Sigmoid colon (tissue), 4 donors: ENCODE measurements at regions not wholly inside any gene's neighbourhood (a gene's known extent, or its start where the extent isn't known, plus 50 kb on each side); places are given as distances from the start of the nearest gene placed in this dataset.

ENCODE experiments used
- EP300 ChIP-seq, 4 donors: sonication (generic); formaldehyde crosslinking; IDR thresholded peaks; one replicate each; pipeline ENCODE4 v1.6.1; 2017; ENCODE audit warnings: antibody characterized with exemption in 4 of 4
- POLR2A ChIP-seq, 2 donors: fragments of 450-650 bp; IDR thresholded peaks; one replicate each; pipeline ENCODE4 v1.6.1; 2016; ENCODE audit warnings: antibody characterized with exemption in 2 of 2, mild to moderate bottlenecking in 2 of 2, moderate library complexity in 2 of 2
- POLR2AphosphoS5 ChIP-seq, 4 donors: sonication (generic); formaldehyde crosslinking; IDR thresholded peaks; one replicate each; pipeline ENCODE4 v1.6.1; 2017; ENCODE audit warnings: antibody characterized with exemption in 4 of 4
- TF ChIP-seq, protein P1 (sequence below), 4 experiments: fragments of 450-650 bp in 3 of 4; fragments of 200-600 bp in 1 of 4; IDR thresholded peaks; one replicate each; pipeline ENCODE4 v1.5.1; 2016 to 2019; ENCODE audit warnings: antibody characterized with exemption in 4 of 4, mild to moderate bottlenecking in 3 of 4, moderate library complexity in 2 of 4

DNA sequence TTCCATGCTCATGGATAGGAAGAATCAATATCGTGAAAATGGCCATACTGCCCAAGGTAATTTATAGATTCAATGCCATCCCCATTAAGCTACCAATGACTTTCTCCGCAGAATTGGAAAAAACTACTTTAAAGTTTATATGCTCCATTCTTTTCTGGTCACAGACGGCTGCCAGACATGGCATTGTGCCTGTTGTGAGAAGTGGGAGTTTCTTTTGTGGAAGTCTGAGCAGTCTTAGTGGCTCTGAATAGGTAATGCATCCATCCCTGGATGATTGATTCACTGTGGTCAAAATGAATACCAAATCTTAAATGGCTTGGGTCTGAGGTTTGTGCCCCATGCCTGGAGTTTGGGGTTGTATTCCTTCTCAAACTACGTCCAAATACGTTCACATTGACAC, 274.5 kb upstream of the AZI2 start:
- TF ChIP-seq, protein P1, sequence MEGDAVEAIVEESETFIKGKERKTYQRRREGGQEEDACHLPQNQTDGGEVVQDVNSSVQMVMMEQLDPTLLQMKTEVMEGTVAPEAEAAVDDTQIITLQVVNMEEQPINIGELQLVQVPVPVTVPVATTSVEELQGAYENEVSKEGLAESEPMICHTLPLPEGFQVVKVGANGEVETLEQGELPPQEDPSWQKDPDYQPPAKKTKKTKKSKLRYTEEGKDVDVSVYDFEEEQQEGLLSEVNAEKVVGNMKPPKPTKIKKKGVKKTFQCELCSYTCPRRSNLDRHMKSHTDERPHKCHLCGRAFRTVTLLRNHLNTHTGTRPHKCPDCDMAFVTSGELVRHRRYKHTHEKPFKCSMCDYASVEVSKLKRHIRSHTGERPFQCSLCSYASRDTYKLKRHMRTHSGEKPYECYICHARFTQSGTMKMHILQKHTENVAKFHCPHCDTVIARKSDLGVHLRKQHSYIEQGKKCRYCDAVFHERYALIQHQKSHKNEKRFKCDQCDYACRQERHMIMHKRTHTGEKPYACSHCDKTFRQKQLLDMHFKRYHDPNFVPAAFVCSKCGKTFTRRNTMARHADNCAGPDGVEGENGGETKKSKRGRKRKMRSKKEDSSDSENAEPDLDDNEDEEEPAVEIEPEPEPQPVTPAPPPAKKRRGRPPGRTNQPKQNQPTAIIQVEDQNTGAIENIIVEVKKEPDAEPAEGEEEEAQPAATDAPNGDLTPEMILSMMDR (IDR thresholded peaks at IDR 0.05), result no peak
- no peak for TF ChIP-seq EP300 (IDR thresholded peaks at IDR 0.05)
- TF ChIP-seq POLR2AphosphoS5 (IDR thresholded peaks at IDR 0.05), result no peak
- no peak for TF ChIP-seq POLR2A (IDR thresholded peaks at IDR 0.05)
